ENCODE measurements at regions not wholly inside any gene's neighbourhood (a gene's known extent, or its start where the extent isn't known, plus 50 kb on each side); places are given as distances from the start of the nearest gene placed in this dataset.

- H3K79me2 ChIP-seq (ENCODE audit: insufficient read depth, low read length): no peaks in the 10 kb centered on the region
- no peaks in the 10 kb centered on the region for H4K20me1 ChIP-seq (ENCODE audit: insufficient read depth, low read length)
- no peak overlapping the region for H3K4me3 ChIP-seq (replicated peaks in 1 of 3; ENCODE audit: insufficient read depth in 1 of 3, low read depth in 2 of 3, low read length in 3 of 3)
- H3K27ac ChIP-seq (ENCODE audit: extremely low read length, insufficient read depth, low read length): no peak overlapping the region
- DNase-seq (ENCODE audit: low spot score) (no peak), ATAC-seq (no peak), FAIRE-seq (no peak)
- no TSS peak for BruUV-seq (replicated peaks)
- no peak overlapping the region for H3K4me2 ChIP-seq (ENCODE audit: low read depth, low read length)
- intact Hi-C loops (cut with micrococcal nuclease; ENCODE audit: unreplicated experiment): no loop called here
- WGBS (ENCODE audit: low lambda C conversion rate): 42% methylated on average over 9 of the region's 9 CpGs
- ChIA-PET CTCF (ENCODE audit: low intra/inter-chr PET ratio, low total read pairs) (no interaction called here), POLR2A (no interaction called here)
- no peaks in the 10 kb centered on the region for H3K4me1 ChIP-seq (ENCODE audit: insufficient read depth, low read length)
- in situ Hi-C loops (cut with HindIII; ENCODE audit: extremely low pct_ligation_motif_present, low pct_unique_long_range_greater_than_20kb): no loop called here
- H3K36me3 ChIP-seq (replicated peaks in 1 of 2; ENCODE audit: control insufficient read depth in 1 of 2, insufficient read depth in 2 of 2, low read length in 2 of 2): no peaks in the 10 kb centered on the region
- no peaks in the 10 kb centered on the region; a peak in 1 of 5 replicates for H3K27me3 ChIP-seq (ENCODE audit: control insufficient read depth in 1 of 2, insufficient read depth in 2 of 2, low read length in 2 of 2)
- TF ChIP-seq LBX2 (CRISPR knock-in tag; IDR thresholded peaks at IDR 0.05; ENCODE audit: borderline replicate concordance): no peak
- TF ChIP-seq ZBTB34 (CRISPR knock-in tag; IDR thresholded peaks at IDR 0.05): no peak
- TF ChIP-seq TGIF2 (CRISPR knock-in tag; IDR thresholded peaks at IDR 0.05): no peak
- TF ChIP-seq POLR2AphosphoS2 (IDR thresholded peaks at IDR 0.05; ENCODE audit: low read depth, low read length): no peak
- TF ChIP-seq TP53 (CRISPR knock-in tag; conservative IDR thresholded peaks at IDR 0.05): no peak
- no peak for TF ChIP-seq ZMYM2 (CRISPR knock-in tag; IDR thresholded peaks at IDR 0.05)
- no peak for TF ChIP-seq KLF13 (CRISPR knock-in tag; IDR thresholded peaks at IDR 0.05)
- no peak for TF ChIP-seq ZSCAN20 (CRISPR knock-in tag; IDR thresholded peaks at IDR 0.05; ENCODE audit: borderline replicate concordance)
- no peak for TF ChIP-seq ZNF234 (CRISPR knock-in tag; conservative IDR thresholded peaks at IDR 0.05)
- no peak for TF ChIP-seq ZNF788 (CRISPR knock-in tag; IDR thresholded peaks at IDR 0.05; ENCODE audit: borderline replicate concordance)
- no peak for TF ChIP-seq AFF4 (CRISPR knock-in tag; IDR thresholded peaks at IDR 0.05)
- TF ChIP-seq ARNTL (CRISPR knock-in tag; IDR thresholded peaks at IDR 0.05): no peak
- no peak for TF ChIP-seq MTA3 (CRISPR knock-in tag; IDR thresholded peaks at IDR 0.05)
- TF ChIP-seq ZNF816 (CRISPR knock-in tag; IDR thresholded peaks at IDR 0.05; ENCODE audit: borderline replicate concordance): no peak
- TF ChIP-seq GABPB1 (CRISPR knock-in tag; IDR thresholded peaks at IDR 0.05): no peak
- no peak overlapping the region for H2AFZ ChIP-seq (ENCODE audit: low read length)
- no peak overlapping the region for H3K9ac ChIP-seq (ENCODE audit: insufficient read depth, low read depth, low read length)
- H3K9me3 ChIP-seq (ENCODE audit: low read length): peaks cover 77% of the 10 kb centered on the region
These were observed 1077.2 kb downstream of the VRK1 start for GRCh38 chr14:97874394-97874793.

Measured in HepG2 (cell line).